Upper lobe of left lung (tissue), 6 donors: ENCODE measurements at regions not wholly inside any gene's neighbourhood (a gene's known extent, or its start where the extent isn't known, plus 50 kb on each side); places are given as distances from the start of the nearest gene placed in this dataset.

Experiments
- ATAC-seq, 2 donors: fragments of 200-7000 bp; cut with Tn5 transposase; one replicate each; pipeline ENCODE4 v1.9.1; 2022; ENCODE audit warnings: mild to moderate bottlenecking in 2 of 2, moderate library complexity in 2 of 2; ENCODE audit not compliant: low FRiP score in 2 of 2
- DNase-seq, 2 donors: peaks; one replicate each; pipeline ENCODE4 v3.0.0-alpha.2; 2019 to 2020
- H3K27ac ChIP-seq, 4 donors: fragments of 200-600 bp; sonication (generic); one replicate each; pipeline ENCODE4 v1.5.1; 2016 to 2019
- H3K27me3 ChIP-seq, 4 donors: fragments of 200-600 bp; sonication (generic); one replicate each; pipeline ENCODE4 v1.5.1; 2017 to 2019
- H3K36me3 ChIP-seq, 4 donors: fragments of 200-600 bp; sonication (generic); one replicate each; pipeline ENCODE4 v1.5.1; 2016 to 2019
- H3K4me1 ChIP-seq, 4 donors: fragments of 200-600 bp; sonication (generic); one replicate each; pipeline ENCODE4 v1.5.1; 2018 to 2019
- H3K4me3 ChIP-seq, 4 donors: fragments of 200-600 bp; sonication (generic); one replicate each; pipeline ENCODE4 v1.5.1; 2017 to 2019; ENCODE audit warnings: mild to moderate bottlenecking in 2 of 4, moderate library complexity in 1 of 4
- H3K9me3 ChIP-seq, 4 donors: fragments of 200-600 bp; sonication (generic); one replicate each; pipeline ENCODE4 v1.5.1; 2018 to 2019
- CTCF ChIP-seq, 6 experiments: fragments of 450-650 bp in 4 of 6; fragments of 200-600 bp in 2 of 6; sonication (generic) in 2 of 6; IDR thresholded peaks; one replicate each; pipeline ENCODE4 v1.5.1; 2016 to 2019; ENCODE audit warnings: antibody characterized with exemption in 6 of 6
- EP300 ChIP-seq, 4 donors: sonication (generic); formaldehyde crosslinking; IDR thresholded peaks; one replicate each; pipeline ENCODE4 v1.5.1; 2017; ENCODE audit warnings: antibody characterized with exemption in 4 of 4, control low read depth in 2 of 4
- POLR2A ChIP-seq, 4 donors: fragments of 450-650 bp; IDR thresholded peaks; one replicate each; pipeline ENCODE4 v1.5.1; 2016 to 2017; ENCODE audit warnings: antibody characterized with exemption in 4 of 4, mild to moderate bottlenecking in 2 of 4
- POLR2AphosphoS5 ChIP-seq, 2 donors: sonication (generic); formaldehyde crosslinking; IDR thresholded peaks; one replicate each; pipeline ENCODE4 v1.5.1; 2017; ENCODE audit warnings: antibody characterized with exemption in 2 of 2
- WGBS, 2 donors: methylation state at CpG; one replicate each; pipeline ENCODE4 v1.1.5; 2017 to 2018; 5-methylcytosine and 5-hydroxymethylcytosine counted together
- donor health status: DM: no; HTN: no; CAD: no; lungs with moderate emphysema.
- donor health status: DM: no; HTN: yes; CAD: no; lungs with severe emphysema.

GRCh38 chr5:34490506-34491250, 165.4 kb upstream of the RAI14 start:
- 23 to 66% methylated on average over 4 to 10 of the region's 14 CpGs for WGBS, 2 donors
- DNase-seq: peak in 1 of 2 donors; percentile 49

GRCh38 chr5:34491251-34491620, 164.9 kb upstream of the RAI14 start:
- Histone ChIP-seq H3K9me3 (no peaks in the 10 kb centered on the region), H3K27me3 (no peaks in the 10 kb centered on the region), H3K36me3 (no peaks in the 10 kb centered on the region), H3K27ac (peak overlapping the region in 3 of 4 donors; percentile 30 to 68 (median 53)), H3K4me1 (peaks cover 8 to 27% (median 17%) of the 10 kb centered on the region in 4 donors), H3K4me3 (no peak overlapping the region)
- ATAC-seq (no peak), DNase-seq (no peak)
- WGBS, 2 donors: 71 to 76% methylated on average over 6 of the region's 6 CpGs
- TF ChIP-seq POLR2AphosphoS5 (IDR thresholded peaks at IDR 0.05) (no peak), EP300 (IDR thresholded peaks at IDR 0.05) (no peak), POLR2A (IDR thresholded peaks at IDR 0.05) (no peak), CTCF (IDR thresholded peaks at IDR 0.05) (no peak)

More at GRCh38 chr5:34490506-34491250, 165.4 kb upstream of the RAI14 start:
- H3K27ac ChIP-seq: peak overlapping the region; percentile 27 to 68 (median 42)
- peaks cover 13 to 32% (median 20%) of the 10 kb centered on the region in 4 donors for H3K4me1 ChIP-seq
- H3K36me3 ChIP-seq: no peaks in the 10 kb centered on the region
- TF ChIP-seq EP300 (IDR thresholded peaks at IDR 0.05) (no peak), POLR2A (IDR thresholded peaks at IDR 0.05) (no peak), POLR2AphosphoS5 (IDR thresholded peaks at IDR 0.05) (no peak), CTCF (IDR thresholded peaks at IDR 0.05) (no peak)
- ATAC-seq: no peak
- H3K4me3 ChIP-seq: no peak overlapping the region
- H3K27me3 ChIP-seq: no peaks in the 10 kb centered on the region
- H3K9me3 ChIP-seq: no peaks in the 10 kb centered on the region

GRCh38 chr5:34494111-34494755, 161.9 kb upstream of the RAI14 start:
- peaks cover 13 to 32% (median 21%) of the 10 kb centered on the region in 4 donors for H3K4me1 ChIP-seq
- H3K27me3 ChIP-seq: no peaks in the 10 kb centered on the region
- H3K27ac ChIP-seq: no peak overlapping the region
- DNase-seq: no peak
- H3K36me3 ChIP-seq: no peaks in the 10 kb centered on the region
- TF ChIP-seq EP300 (IDR thresholded peaks at IDR 0.05): no peak
- no peak for TF ChIP-seq POLR2AphosphoS5 (IDR thresholded peaks at IDR 0.05)
- no peak for TF ChIP-seq POLR2A (IDR thresholded peaks at IDR 0.05)
- H3K4me3 ChIP-seq: no peak overlapping the region
- WGBS, 2 donors: 62 to 78% methylated on average over 3 of the region's 3 CpGs
- no peaks in the 10 kb centered on the region for H3K9me3 ChIP-seq
- ATAC-seq: no peak

- no peaks in the 10 kb centered on the region for H3K9me3 ChIP-seq
- H3K27ac ChIP-seq: no peak overlapping the region
- no peak for DNase-seq
- peaks cover 19 to 41% (median 28%) of the 10 kb centered on the region in 4 donors for H3K4me1 ChIP-seq
- ATAC-seq: no peak
- no peak overlapping the region for H3K4me3 ChIP-seq
- WGBS, 2 donors: 84 to 90% methylated on average over 4 of the region's 4 CpGs
- H3K27me3 ChIP-seq: no peaks in the 10 kb centered on the region
- TF ChIP-seq POLR2AphosphoS5 (IDR thresholded peaks at IDR 0.05) (no peak), CTCF (IDR thresholded peaks at IDR 0.05) (no peak), EP300 (IDR thresholded peaks at IDR 0.05) (no peak), POLR2A (IDR thresholded peaks at IDR 0.05) (no peak)
- no peaks in the 10 kb centered on the region for H3K36me3 ChIP-seq
Measured at GRCh38 chr5:34495178-34495577, 160.9 kb upstream of the RAI14 start.

- Histone ChIP-seq H3K4me1 (peaks cover 19 to 40% (median 31%) of the 10 kb centered on the region in 4 donors), H3K4me3 (no peak overlapping the region), H3K9me3 (no peaks in the 10 kb centered on the region), H3K27ac (no peak overlapping the region), H3K27me3 (no peaks in the 10 kb centered on the region), H3K36me3 (no peaks in the 10 kb centered on the region)
- 78 to 82% methylated on average over 13 of the region's 13 CpGs for WGBS, 2 donors
- TF ChIP-seq POLR2AphosphoS5 (IDR thresholded peaks at IDR 0.05) (no peak), EP300 (IDR thresholded peaks at IDR 0.05) (no peak), POLR2A (IDR thresholded peaks at IDR 0.05) (no peak), CTCF (IDR thresholded peaks at IDR 0.05) (no peak)
- ATAC-seq: no peak
- DNase-seq: no peak
Measured at GRCh38 chr5:34496260-34496691, 159.9 kb upstream of the RAI14 start.
